CD14-positive monocyte (primary cell): ENCODE measurements at regions not wholly inside any gene's neighbourhood (a gene's known extent, or its start where the extent isn't known, plus 50 kb on each side); places are given as distances from the start of the nearest gene placed in this dataset.

Experiments used
- DNase-seq, 3 donors: peaks; one replicate each; pipeline ENCODE4 v3.0.0-alpha.2; 2011 to 2022
- H2AFZ ChIP-seq: 2 replicates; pipeline ENCODE4 v1.6.0; 2012; ENCODE audit warnings: mild to moderate bottlenecking, low read depth, low read length, inconsistent platforms; ENCODE audit not compliant: insufficient read depth, poor library complexity, severe bottlenecking
- H3K27ac ChIP-seq, 2 donors: 1 replicate in 1 of 2; 2 replicates in 1 of 2; pipeline ENCODE4 v1.5.1; 2012 to 2013; ENCODE audit warnings: low read length in 2 of 2, control low read depth in 1 of 2, inconsistent platforms in 1 of 2, low read depth in 1 of 2, mild to moderate bottlenecking in 1 of 2
- H3K27me3 ChIP-seq, 2 donors: one replicate each; pipeline versions ENCODE4 v1.6.0 to v1.6.1; 2011 to 2013; ENCODE audit warnings: low read length in 2 of 2; ENCODE audit not compliant: control insufficient read depth in 2 of 2, insufficient read depth in 2 of 2
- H3K36me3 ChIP-seq, 2 donors: replicated peaks in 1 of 2; 1 replicate in 1 of 2; 2 replicates in 1 of 2; pipeline versions ENCODE4 v1.5.1 to v1.6.1; 2012 to 2013; ENCODE audit warnings: low read length in 2 of 2, control low read depth in 1 of 2, inconsistent platforms in 1 of 2, mild to moderate bottlenecking in 1 of 2; ENCODE audit not compliant: insufficient read depth in 2 of 2, control insufficient read depth in 1 of 2
- H3K4me1 ChIP-seq, 2 donors: 1 replicate in 1 of 2; 2 replicates in 1 of 2; pipeline versions ENCODE4 v1.5.1 to v1.6.1; 2012 to 2013; ENCODE audit warnings: low read length in 2 of 2, control low read depth in 1 of 2, inconsistent platforms in 1 of 2, mild to moderate bottlenecking in 1 of 2, moderate library complexity in 1 of 2; ENCODE audit not compliant: insufficient read depth in 2 of 2, control insufficient read depth in 1 of 2
- H3K4me2 ChIP-seq: replicated peaks from 2 replicates; pipeline ENCODE3; 2012; ENCODE audit warnings: low read length, moderate library complexity, mild to moderate bottlenecking; ENCODE audit not compliant: poor library complexity, severe bottlenecking; ENCODE audit errors: extremely low read depth
- H3K4me3 ChIP-seq, 3 experiments: fragments of 200-600 bp in 1 of 3; sonication (generic) in 1 of 3; replicated peaks in 1 of 3; 1 replicate in 2 of 3; 2 replicates in 1 of 3; pipeline ENCODE4 v1.5.1; 2011 to 2013; ENCODE audit warnings: low read length in 3 of 3, mild to moderate bottlenecking in 3 of 3, control low read depth in 2 of 3, low read depth in 2 of 3, inconsistent platforms in 1 of 3, moderate library complexity in 1 of 3
- H3K79me2 ChIP-seq: 2 replicates; pipeline ENCODE4 v1.6.0; 2012; ENCODE audit warnings: mild to moderate bottlenecking, control low read depth, inconsistent platforms, low read length, moderate library complexity; ENCODE audit not compliant: insufficient read depth
- H3K9ac ChIP-seq: 2 replicates; pipeline ENCODE4 v1.6.0; 2017; ENCODE audit warnings: low read length, mild to moderate bottlenecking; ENCODE audit not compliant: insufficient read depth, poor library complexity, severe bottlenecking
- H3K9me3 ChIP-seq, 2 donors: replicated peaks in 1 of 2; 1 replicate in 1 of 2; 2 replicates in 1 of 2; pipeline versions ENCODE4 v1.5.1 to v1.6.1; 2012 to 2013; ENCODE audit warnings: low read length in 2 of 2, control low read depth in 1 of 2; ENCODE audit not compliant: control insufficient read depth in 1 of 2, insufficient read depth in 1 of 2
- H4K20me1 ChIP-seq: 2 replicates; pipeline ENCODE4 v1.6.0; 2012; ENCODE audit warnings: mild to moderate bottlenecking, low read length, control low read depth, moderate library complexity; ENCODE audit not compliant: insufficient read depth
- H3K27ac Mint-ChIP-seq, 7 donors: one replicate each; pipeline ENCODE4 v1.8.0; 2020; ENCODE audit warnings: mild to moderate bottlenecking in 7 of 7, mixed read lengths in 7 of 7, moderate library complexity in 6 of 7, inconsistent platforms in 2 of 7
- H3K27me3 Mint-ChIP-seq, 3 donors: one replicate each; pipeline ENCODE4 v1.8.0; 2021 to 2022; ENCODE audit warnings: low read depth in 3 of 3, mild to moderate bottlenecking in 3 of 3, mixed read lengths in 3 of 3, moderate library complexity in 3 of 3, inconsistent platforms in 1 of 3
- H3K36me3 Mint-ChIP-seq, 2 donors: one replicate each; pipeline ENCODE4 v1.8.0; 2020; ENCODE audit warnings: mixed read lengths in 2 of 2, inconsistent platforms in 1 of 2, mild to moderate bottlenecking in 1 of 2
- H3K4me1 Mint-ChIP-seq: one replicate; pipeline ENCODE4 v1.8.0; 2020; ENCODE audit warnings: mild to moderate bottlenecking, mixed read lengths
- H3K4me3 Mint-ChIP-seq, 2 donors: one replicate each; pipeline ENCODE4 v1.8.0; 2020; ENCODE audit warnings: mild to moderate bottlenecking in 2 of 2, mixed read lengths in 2 of 2, moderate library complexity in 1 of 2
- H3K9me3 Mint-ChIP-seq, 7 donors: one replicate each; pipeline ENCODE4 v1.8.0; 2020 to 2022; ENCODE audit warnings: mixed read lengths in 7 of 7, mild to moderate bottlenecking in 6 of 7, moderate library complexity in 6 of 7, inconsistent platforms in 2 of 7
- CTCF ChIP-seq: fragments of 200-600 bp; IDR thresholded peaks from one replicate; pipeline ENCODE4 v1.8.0; 2022; ENCODE audit warnings: antibody characterized with exemption, mild to moderate bottlenecking
- WGBS: methylation state at CpG from one replicate; pipeline ENCODE4 v1.1.5; 2013; ENCODE audit warnings: missing lambda C conversion rate; ENCODE audit not compliant: insufficient coverage; 5-methylcytosine and 5-hydroxymethylcytosine counted together
- intact Hi-C, 2 donors: fragments of 100-400 bp; cut with micrococcal nuclease; formaldehyde crosslinking; loops; one replicate each; pipeline versions ENCODE4 v1.15.0 to v1.15.1; 2023

DNA sequence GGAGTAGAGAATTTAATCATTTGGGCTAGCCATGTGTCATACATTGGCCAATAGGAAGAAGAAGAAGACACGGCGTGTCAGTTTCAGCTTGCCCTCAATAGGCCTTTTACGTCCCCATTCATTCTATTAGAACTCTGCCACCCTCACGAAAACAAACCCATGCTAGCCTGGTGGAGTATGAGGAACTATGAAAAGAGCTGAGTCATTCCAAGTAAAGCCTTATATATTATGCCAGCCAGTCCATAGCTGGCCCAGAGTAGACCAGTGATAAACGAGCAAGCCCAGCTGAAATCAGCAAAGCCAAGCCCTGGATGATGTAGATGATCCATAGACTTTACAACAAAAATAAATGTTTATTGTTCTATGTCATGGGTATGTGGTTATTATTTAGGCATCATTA, 895.1 kb downstream of the TLE1 start:
- intact Hi-C loops: no loop called here
- H3K4me1 Mint-ChIP-seq: no peaks in the 10 kb centered on the region
- Histone ChIP-seq H3K79me2 (no peaks in the 10 kb centered on the region), H3K9ac (no peak overlapping the region), H3K9me3 (no peaks in the 10 kb centered on the region), H3K4me3 (no peak overlapping the region), H3K36me3 (no peaks in the 10 kb centered on the region), H3K27me3 (no peaks in the 10 kb centered on the region), H3K4me1 (no peaks in the 10 kb centered on the region), H3K27ac (no peak overlapping the region), H3K4me2 (no peak overlapping the region), H2AFZ (no peak overlapping the region), H4K20me1 (no peaks in the 10 kb centered on the region)
- H3K36me3 Mint-ChIP-seq: no peaks in the 10 kb centered on the region
- H3K4me3 Mint-ChIP-seq: no peak overlapping the region
- H3K9me3 Mint-ChIP-seq: peaks cover 0 to 5% (median 0%) of the 10 kb centered on the region in 7 donors
- no peak for DNase-seq
- no CpG with 5 or more reads among the region's 5 CpGs for WGBS
- H3K27ac Mint-ChIP-seq: no peak overlapping the region
- H3K27me3 Mint-ChIP-seq: no peaks in the 10 kb centered on the region
- no peak for TF ChIP-seq CTCF

DNA sequence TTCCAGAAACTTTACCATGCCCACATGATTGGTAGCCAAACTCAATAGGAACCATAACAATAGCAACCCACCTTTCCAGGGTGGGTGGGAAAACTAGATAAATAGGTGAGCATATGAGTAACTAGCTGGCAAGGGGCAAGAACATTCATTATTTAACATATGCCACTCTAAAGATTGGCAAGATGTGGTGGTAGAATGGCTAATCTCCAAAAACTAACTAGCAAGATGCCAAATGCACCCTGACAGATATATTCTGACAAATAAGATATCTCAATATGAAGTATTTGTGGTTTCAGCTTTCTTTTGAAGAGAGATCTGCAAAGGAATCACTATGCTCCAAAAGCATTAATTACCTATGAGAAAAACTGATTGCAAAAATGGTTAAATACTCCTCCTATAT, 895.6 kb downstream of the TLE1 start:
- TF ChIP-seq CTCF: no peak
- Mint-ChIP-seq H3K27me3 (no peaks in the 10 kb centered on the region), H3K4me1 (no peaks in the 10 kb centered on the region), H3K4me3 (no peak overlapping the region), H3K36me3 (no peaks in the 10 kb centered on the region), H3K9me3 (peaks cover 0 to 5% (median 0%) of the 10 kb centered on the region in 7 donors), H3K27ac (no peak overlapping the region)
- Histone ChIP-seq H3K36me3 (no peaks in the 10 kb centered on the region), H3K9me3 (no peaks in the 10 kb centered on the region), H3K4me1 (no peaks in the 10 kb centered on the region), H3K79me2 (no peaks in the 10 kb centered on the region), H3K9ac (no peak overlapping the region), H2AFZ (no peak overlapping the region), H3K4me2 (no peak overlapping the region), H3K4me3 (no peak overlapping the region), H3K27ac (no peak overlapping the region), H4K20me1 (no peaks in the 10 kb centered on the region), H3K27me3 (no peaks in the 10 kb centered on the region)
- intact Hi-C loops: no loop called here
- no peak for DNase-seq
